ENCODE measurements at regions not wholly inside any gene's neighbourhood (a gene's known extent, or its start where the extent isn't known, plus 50 kb on each side); places are given as distances from the start of the nearest gene placed in this dataset.

- TF ChIP-seq CTCF (IDR thresholded peaks at IDR 0.05): no peak
- no peak for TF ChIP-seq POLR2A (IDR thresholded peaks at IDR 0.05)
- no peak for TF ChIP-seq EP300 (IDR thresholded peaks at IDR 0.05)
Measured at GRCh38 chr5:6154216-6154615, 224.1 kb downstream of the MED10 start.
